Fibroblast of lung (primary cell): ENCODE measurements at regions not wholly inside any gene's neighbourhood (a gene's known extent, or its start where the extent isn't known, plus 50 kb on each side); places are given as distances from the start of the nearest gene placed in this dataset.

Source experiments
- DNase-seq, 2 donors: peaks; one replicate each; pipeline versions ENCODE4 v3.0.0 to v3.0.0-alpha.2; 2010; ENCODE audit warnings: low read depth in 2 of 2
- H2AFZ ChIP-seq: 2 replicates; pipeline ENCODE4 v1.5.1; 2012; ENCODE audit warnings: low read length, control low read depth, inconsistent platforms
- H3K27ac ChIP-seq: 2 replicates; pipeline ENCODE4 v1.5.1; 2011; ENCODE audit warnings: low read length, control low read depth; ENCODE audit not compliant: insufficient read depth
- H3K27me3 ChIP-seq: 2 replicates; pipeline ENCODE4 v1.5.1; 2011; ENCODE audit warnings: mild to moderate bottlenecking, low read length; ENCODE audit not compliant: control insufficient read depth, insufficient read depth
- H3K36me3 ChIP-seq: 2 replicates; pipeline ENCODE4 v1.5.1; 2011; ENCODE audit warnings: low read length; ENCODE audit not compliant: control insufficient read depth, insufficient read depth
- H3K4me1 ChIP-seq: 2 replicates; pipeline ENCODE4 v1.5.1; 2011; ENCODE audit warnings: low read length; ENCODE audit not compliant: control insufficient read depth, insufficient read depth; ENCODE audit errors: extremely low read depth
- H3K4me2 ChIP-seq: 2 replicates; pipeline ENCODE4 v1.5.1; 2011; ENCODE audit warnings: low read length, control low read depth; ENCODE audit not compliant: insufficient read depth; ENCODE audit errors: extremely low read depth
- H3K4me3 ChIP-seq, 4 experiments: fragments of 200-600 bp in 1 of 4; sonication (generic) in 1 of 4; replicated peaks in 1 of 4; 2 replicates each; pipeline ENCODE4 v1.5.1; 2011 to 2016; ENCODE audit warnings: low read length in 4 of 4, low read depth in 3 of 4, mild to moderate bottlenecking in 3 of 4, control low read depth in 2 of 4, inconsistent platforms in 1 of 4, mixed read lengths in 1 of 4; ENCODE audit not compliant: insufficient read depth in 1 of 4; ENCODE audit errors: control extremely low read depth in 1 of 4
- H3K79me2 ChIP-seq: 2 replicates; pipeline ENCODE4 v1.5.1; 2012; ENCODE audit warnings: mild to moderate bottlenecking, low read length, inconsistent platforms; ENCODE audit not compliant: control insufficient read depth, insufficient read depth
- H3K9ac ChIP-seq: 2 replicates; pipeline ENCODE4 v1.5.1; 2011; ENCODE audit warnings: mild to moderate bottlenecking, low read length, control low read depth; ENCODE audit not compliant: insufficient read depth
- H3K9me3 ChIP-seq: 2 replicates; pipeline ENCODE4 v1.5.1; 2012; ENCODE audit warnings: low read depth, low read length; ENCODE audit not compliant: control insufficient read depth, insufficient read depth
- H4K20me1 ChIP-seq: 2 replicates; pipeline ENCODE4 v1.5.1; 2011; ENCODE audit warnings: low read length; ENCODE audit not compliant: control insufficient read depth, insufficient read depth; ENCODE audit errors: extremely low read depth
- CTCF ChIP-seq, 2 donors: IDR thresholded peaks in 1 of 2; conservative IDR thresholded peaks in 1 of 2; 1 replicate in 1 of 2; 2 replicates in 1 of 2; pipeline ENCODE4 v1.5.1; 2011 to 2012; ENCODE audit warnings: low read length in 2 of 2, control low read depth in 1 of 2, inconsistent platforms in 1 of 2, low read depth in 1 of 2, mild to moderate bottlenecking in 1 of 2
- EZH2 ChIP-seq: IDR thresholded peaks from 2 replicates; pipeline ENCODE4 v1.5.1; 2012; ENCODE audit warnings: low read length, control low read depth, mild to moderate bottlenecking; ENCODE audit errors: missing control alignments

- DNase-seq, result no peak
- Histone ChIP-seq H3K36me3 (no peaks in the 10 kb centered on the region), H3K4me1 (no peaks in the 10 kb centered on the region), H3K4me2 (no peak overlapping the region), H3K9ac (no peak overlapping the region), H3K9me3 (no peaks in the 10 kb centered on the region), H3K27me3 (no peaks in the 10 kb centered on the region), H2AFZ (no peak overlapping the region), H3K4me3 (no peak overlapping the region), H4K20me1 (no peaks in the 10 kb centered on the region), H3K27ac (no peak overlapping the region), H3K79me2 (no peaks in the 10 kb centered on the region)
- TF ChIP-seq EZH2 (no peak), CTCF (conservative IDR thresholded peaks at IDR 0.05 in 1 of 2, IDR thresholded peaks at IDR 0.05 in 1 of 2; ENCODE audit: low read depth in 1 of 2, low read length in 2 of 2) (no peak)
Measured at GRCh38 chr11:79683930-79684329, 243.1 kb upstream of the TENM4 start.

- no peak for DNase-seq
- Histone ChIP-seq H3K4me1 (no peaks in the 10 kb centered on the region), H3K27me3 (no peaks in the 10 kb centered on the region), H3K79me2 (no peaks in the 10 kb centered on the region), H3K27ac (no peak overlapping the region), H3K9ac (no peak overlapping the region), H3K36me3 (no peaks in the 10 kb centered on the region), H4K20me1 (no peaks in the 10 kb centered on the region), H3K9me3 (no peaks in the 10 kb centered on the region), H2AFZ (no peak overlapping the region), H3K4me3 (no peak overlapping the region), H3K4me2 (no peak overlapping the region)
- TF ChIP-seq EZH2 (no peak), CTCF (conservative IDR thresholded peaks at IDR 0.05 in 1 of 2, IDR thresholded peaks at IDR 0.05 in 1 of 2; ENCODE audit: low read depth in 1 of 2, low read length in 2 of 2) (no peak)
Measured at GRCh38 chr11:79678780-79679452, 238.1 kb upstream of the TENM4 start.

DNA sequence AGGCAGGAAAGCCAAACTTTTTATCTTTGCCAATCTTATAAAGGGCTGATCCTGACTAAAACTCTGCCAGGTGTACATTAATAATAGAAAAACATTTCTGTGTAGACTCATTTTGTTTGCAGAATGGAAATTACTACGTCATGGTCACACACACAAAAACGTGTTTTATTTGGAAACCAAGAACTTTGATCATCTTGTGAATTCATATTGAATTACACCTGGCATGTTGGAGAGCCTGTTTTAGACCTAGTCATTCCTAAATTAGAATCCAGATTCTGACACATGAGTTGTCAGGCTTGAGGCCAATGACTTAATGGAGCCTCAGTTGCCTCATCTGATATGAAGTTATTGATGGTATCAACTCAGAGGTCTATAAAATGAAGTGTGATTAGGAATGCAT lies 235.6 kb upstream of the TENM4 start:
- H2AFZ ChIP-seq, result no peak overlapping the region
- no peaks in the 10 kb centered on the region for H3K27me3 ChIP-seq
- no peaks in the 10 kb centered on the region for H3K4me1 ChIP-seq
- no peaks in the 10 kb centered on the region for H3K36me3 ChIP-seq
- H4K20me1 ChIP-seq, result no peaks in the 10 kb centered on the region
- no peak overlapping the region for H3K4me3 ChIP-seq
- no peak overlapping the region for H3K9ac ChIP-seq
- H3K27ac ChIP-seq, result no peak overlapping the region
- no peak for DNase-seq
- no peaks in the 10 kb centered on the region for H3K79me2 ChIP-seq
- no peaks in the 10 kb centered on the region for H3K9me3 ChIP-seq
- H3K4me2 ChIP-seq, result no peak overlapping the region
- TF ChIP-seq EZH2, result no peak
